NB4 (cell line): ENCODE measurements at regions not wholly inside any gene's neighbourhood (a gene's known extent, or its start where the extent isn't known, plus 50 kb on each side); places are given as distances from the start of the nearest gene placed in this dataset.

Source experiments
- POLR2A ChIP-seq: IDR thresholded peaks from 2 replicates; pipeline ENCODE4 v1.6.1; 2011; ENCODE audit warnings: mild to moderate bottlenecking; ENCODE audit not compliant: insufficient read length; ENCODE audit errors: extremely low read depth
- TF ChIP-seq, protein P1 (sequence below): IDR thresholded peaks from one replicate; pipeline ENCODE4 v1.5.1; 2012; ENCODE audit warnings: low read depth, low read length

DNA sequence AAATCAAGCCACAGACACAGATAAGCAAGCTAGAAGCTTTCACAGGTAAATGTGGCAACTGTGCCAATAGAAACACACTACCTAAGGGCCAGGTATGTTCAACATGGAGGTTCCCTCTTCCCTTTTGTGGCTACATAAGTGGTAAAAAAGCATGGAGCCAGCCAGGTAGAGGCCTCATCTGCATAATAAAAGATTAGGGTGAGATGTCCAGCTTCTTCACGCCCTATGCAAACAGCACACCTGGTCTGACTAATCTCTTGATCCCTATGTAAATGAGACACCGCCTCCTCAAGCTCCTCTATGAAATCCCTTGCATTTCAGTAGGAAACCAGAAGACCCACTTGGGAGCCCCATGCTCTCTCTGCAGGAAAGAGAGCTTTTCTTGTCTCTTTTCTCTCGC is 282.2 kb downstream of the NEBL start:
- TF ChIP-seq, protein P1, sequence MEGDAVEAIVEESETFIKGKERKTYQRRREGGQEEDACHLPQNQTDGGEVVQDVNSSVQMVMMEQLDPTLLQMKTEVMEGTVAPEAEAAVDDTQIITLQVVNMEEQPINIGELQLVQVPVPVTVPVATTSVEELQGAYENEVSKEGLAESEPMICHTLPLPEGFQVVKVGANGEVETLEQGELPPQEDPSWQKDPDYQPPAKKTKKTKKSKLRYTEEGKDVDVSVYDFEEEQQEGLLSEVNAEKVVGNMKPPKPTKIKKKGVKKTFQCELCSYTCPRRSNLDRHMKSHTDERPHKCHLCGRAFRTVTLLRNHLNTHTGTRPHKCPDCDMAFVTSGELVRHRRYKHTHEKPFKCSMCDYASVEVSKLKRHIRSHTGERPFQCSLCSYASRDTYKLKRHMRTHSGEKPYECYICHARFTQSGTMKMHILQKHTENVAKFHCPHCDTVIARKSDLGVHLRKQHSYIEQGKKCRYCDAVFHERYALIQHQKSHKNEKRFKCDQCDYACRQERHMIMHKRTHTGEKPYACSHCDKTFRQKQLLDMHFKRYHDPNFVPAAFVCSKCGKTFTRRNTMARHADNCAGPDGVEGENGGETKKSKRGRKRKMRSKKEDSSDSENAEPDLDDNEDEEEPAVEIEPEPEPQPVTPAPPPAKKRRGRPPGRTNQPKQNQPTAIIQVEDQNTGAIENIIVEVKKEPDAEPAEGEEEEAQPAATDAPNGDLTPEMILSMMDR = no peak
- no peak for TF ChIP-seq POLR2A
